ENCODE measurements at regions not wholly inside any gene's neighbourhood (a gene's known extent, or its start where the extent isn't known, plus 50 kb on each side); places are given as distances from the start of the nearest gene placed in this dataset.
A peak's percentile ranks its signal among the peaks of the same experiment; 100 is the strongest.

DNA sequence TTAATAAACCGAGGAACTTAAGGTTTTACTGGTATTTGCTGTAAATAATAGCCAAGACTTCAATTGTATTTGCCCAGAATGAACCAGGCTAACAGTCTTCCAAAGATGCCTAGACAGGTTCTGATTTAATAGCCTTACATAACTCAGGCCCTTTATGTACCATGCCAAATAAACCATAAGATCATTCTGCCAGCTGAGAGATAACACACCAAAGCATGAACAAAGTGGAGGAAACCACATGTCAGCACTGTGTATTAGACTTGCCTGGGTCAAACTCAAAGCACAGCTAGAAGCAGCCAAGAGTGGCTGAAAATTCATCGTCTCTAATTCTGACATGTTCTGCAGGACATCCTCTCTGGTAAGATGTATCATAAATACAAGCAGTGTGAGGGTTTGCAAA, 319.3 kb upstream of the ZNF608 start:
- H2AFZ ChIP-seq (ENCODE audit: low read length): no peak overlapping the region
- ChIA-PET CTCF (no interaction called here), POLR2A (ENCODE audit: unreplicated experiment) (no interaction called here)
- no peaks in the 10 kb centered on the region for H3K9me2 ChIP-seq (replicated peaks; ENCODE audit: low read length)
- DNase-seq (no peak), ATAC-seq (peak; percentile 38)
- H3K4me2 ChIP-seq (ENCODE audit: low read length): no peak overlapping the region
- H3K9me3 ChIP-seq (ENCODE audit: low read length): no peaks in the 10 kb centered on the region
- no peaks in the 10 kb centered on the region for H3K79me2 ChIP-seq (ENCODE audit: low read length)
- H4K20me1 ChIP-seq (ENCODE audit: low read length): no peaks in the 10 kb centered on the region
- no peak overlapping the region for H3K9ac ChIP-seq (ENCODE audit: low read length)
- no peaks in the 10 kb centered on the region for H3K27me3 ChIP-seq (ENCODE audit: low read length)
- peaks cover 8% of the 10 kb centered on the region for H3K4me1 ChIP-seq (ENCODE audit: insufficient read depth, low read length)
- TF ChIP-seq, protein P1, sequence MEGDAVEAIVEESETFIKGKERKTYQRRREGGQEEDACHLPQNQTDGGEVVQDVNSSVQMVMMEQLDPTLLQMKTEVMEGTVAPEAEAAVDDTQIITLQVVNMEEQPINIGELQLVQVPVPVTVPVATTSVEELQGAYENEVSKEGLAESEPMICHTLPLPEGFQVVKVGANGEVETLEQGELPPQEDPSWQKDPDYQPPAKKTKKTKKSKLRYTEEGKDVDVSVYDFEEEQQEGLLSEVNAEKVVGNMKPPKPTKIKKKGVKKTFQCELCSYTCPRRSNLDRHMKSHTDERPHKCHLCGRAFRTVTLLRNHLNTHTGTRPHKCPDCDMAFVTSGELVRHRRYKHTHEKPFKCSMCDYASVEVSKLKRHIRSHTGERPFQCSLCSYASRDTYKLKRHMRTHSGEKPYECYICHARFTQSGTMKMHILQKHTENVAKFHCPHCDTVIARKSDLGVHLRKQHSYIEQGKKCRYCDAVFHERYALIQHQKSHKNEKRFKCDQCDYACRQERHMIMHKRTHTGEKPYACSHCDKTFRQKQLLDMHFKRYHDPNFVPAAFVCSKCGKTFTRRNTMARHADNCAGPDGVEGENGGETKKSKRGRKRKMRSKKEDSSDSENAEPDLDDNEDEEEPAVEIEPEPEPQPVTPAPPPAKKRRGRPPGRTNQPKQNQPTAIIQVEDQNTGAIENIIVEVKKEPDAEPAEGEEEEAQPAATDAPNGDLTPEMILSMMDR (conservative IDR thresholded peaks at IDR 0.05; ENCODE audit: low read depth, low read length): no peak
- TF ChIP-seq EZH2 (IDR thresholded peaks at IDR 0.05; ENCODE audit: low read length, unreplicated experiment) (no peak), EZH2phosphoT487 (IDR thresholded peaks at IDR 0.05; ENCODE audit: borderline replicate concordance, low read length) (no peak)
- no peaks in the 10 kb centered on the region for H3F3A ChIP-seq (ENCODE audit: low read length, unreplicated experiment)
- BruUV-seq (replicated peaks): no TSS peak
- no peak overlapping the region for H3K4me3 ChIP-seq (ENCODE audit: low read length)
- intact Hi-C loops (cut with micrococcal nuclease): no loop called here
- H3K27ac ChIP-seq (ENCODE audit: low read length): no peak overlapping the region
- H3K36me3 ChIP-seq (ENCODE audit: low read depth, low read length): no peaks in the 10 kb centered on the region

DNA sequence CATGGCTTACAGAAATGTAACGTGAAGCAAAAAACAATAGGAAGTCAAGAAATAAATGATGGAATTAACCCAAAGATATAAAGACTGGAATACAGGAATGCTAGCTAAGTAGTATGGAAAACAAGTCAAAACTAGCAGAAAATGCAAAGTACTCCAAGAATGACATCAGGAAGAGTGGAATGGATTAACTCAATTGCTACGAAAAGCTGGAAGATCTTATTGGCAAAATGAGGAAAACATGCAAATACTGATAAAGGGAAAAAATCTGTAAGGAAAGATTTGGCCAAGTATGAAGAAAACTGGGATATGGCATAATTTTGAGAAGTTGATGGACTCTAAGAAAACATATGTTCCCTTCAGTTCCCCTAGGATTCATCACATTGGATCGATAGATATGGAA, 324.5 kb upstream of the ZNF608 start:
- no peak for TF ChIP-seq EZH2 (IDR thresholded peaks at IDR 0.05; ENCODE audit: low read length, unreplicated experiment)
- TF ChIP-seq EZH2phosphoT487 (IDR thresholded peaks at IDR 0.05; ENCODE audit: borderline replicate concordance, low read length): no peak
- TF ChIP-seq, protein P1 (conservative IDR thresholded peaks at IDR 0.05; ENCODE audit: low read depth, low read length): no peak
- ATAC-seq (no peak), DNase-seq (no peak)
- ChIA-PET POLR2A (ENCODE audit: unreplicated experiment) (no interaction called here), CTCF (no interaction called here)
- no peak overlapping the region for H3K9ac ChIP-seq (ENCODE audit: low read length)
- H3K27ac ChIP-seq (ENCODE audit: low read length): no peak overlapping the region
- no peaks in the 10 kb centered on the region for H3K4me1 ChIP-seq (ENCODE audit: insufficient read depth, low read length)
- H3K4me2 ChIP-seq (ENCODE audit: low read length): no peak overlapping the region
- no peak overlapping the region for H3K4me3 ChIP-seq (ENCODE audit: low read length)
- intact Hi-C loops (cut with micrococcal nuclease): no loop called here
- no peaks in the 10 kb centered on the region for H3K9me2 ChIP-seq (replicated peaks; ENCODE audit: low read length)
- no TSS peak for BruUV-seq (replicated peaks)
- peaks cover 13% of the 10 kb centered on the region; the same call in 1 of the 2 replicates for H3K9me3 ChIP-seq (ENCODE audit: low read length)
- no peaks in the 10 kb centered on the region for H3F3A ChIP-seq (ENCODE audit: low read length, unreplicated experiment)
- H4K20me1 ChIP-seq (ENCODE audit: low read length): no peaks in the 10 kb centered on the region
- H3K36me3 ChIP-seq (ENCODE audit: low read depth, low read length): no peaks in the 10 kb centered on the region
- no peak overlapping the region for H2AFZ ChIP-seq (ENCODE audit: low read length)
- no peaks in the 10 kb centered on the region for H3K79me2 ChIP-seq (ENCODE audit: low read length)
- H3K27me3 ChIP-seq (ENCODE audit: low read length): no peaks in the 10 kb centered on the region

DNA sequence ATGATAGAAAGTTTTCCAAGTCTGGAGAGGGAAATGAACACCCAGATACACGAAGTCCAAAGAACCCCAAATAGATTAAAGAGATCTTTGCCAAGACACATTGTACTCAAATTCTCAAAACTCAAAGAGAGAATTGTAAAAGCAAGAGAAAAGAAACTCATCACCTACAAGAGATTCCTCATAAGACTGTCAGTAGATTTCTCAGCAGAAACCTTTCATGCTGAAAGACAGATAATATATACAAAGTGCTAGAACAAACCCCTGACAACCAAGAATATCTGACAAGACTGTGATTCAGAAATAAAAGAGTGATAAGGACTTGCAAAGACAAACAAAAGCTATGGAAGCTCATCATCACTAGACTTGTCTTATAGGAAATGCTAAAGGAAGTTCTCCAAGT, 326.7 kb upstream of the ZNF608 start:
- no peaks in the 10 kb centered on the region for H4K20me1 ChIP-seq (ENCODE audit: low read length)
- H3K4me3 ChIP-seq (ENCODE audit: low read length): no peak overlapping the region
- ATAC-seq (no peak), DNase-seq (no peak)
- no peaks in the 10 kb centered on the region for H3F3A ChIP-seq (ENCODE audit: low read length, unreplicated experiment)
- ChIA-PET CTCF (no interaction called here), POLR2A (ENCODE audit: unreplicated experiment) (no interaction called here)
- no peaks in the 10 kb centered on the region for H3K36me3 ChIP-seq (ENCODE audit: low read depth, low read length)
- H3K9me2 ChIP-seq (replicated peaks; ENCODE audit: low read length): no peaks in the 10 kb centered on the region
- no peak overlapping the region for H3K9ac ChIP-seq (ENCODE audit: low read length)
- TF ChIP-seq EZH2 (IDR thresholded peaks at IDR 0.05; ENCODE audit: low read length, unreplicated experiment): no peak
- TF ChIP-seq EZH2phosphoT487 (IDR thresholded peaks at IDR 0.05; ENCODE audit: borderline replicate concordance, low read length): no peak
- TF ChIP-seq, protein P1 (conservative IDR thresholded peaks at IDR 0.05; ENCODE audit: low read depth, low read length): no peak
- no peak overlapping the region for H3K27ac ChIP-seq (ENCODE audit: low read length)
- no peaks in the 10 kb centered on the region for H3K4me1 ChIP-seq (ENCODE audit: insufficient read depth, low read length)
- no TSS peak for BruUV-seq (replicated peaks)
- no peaks in the 10 kb centered on the region for H3K79me2 ChIP-seq (ENCODE audit: low read length)
- no peak overlapping the region for H3K4me2 ChIP-seq (ENCODE audit: low read length)
- no peaks in the 10 kb centered on the region for H3K27me3 ChIP-seq (ENCODE audit: low read length)
- intact Hi-C loops (cut with micrococcal nuclease): no loop called here
- no peak overlapping the region for H2AFZ ChIP-seq (ENCODE audit: low read length)
- H3K9me3 ChIP-seq (ENCODE audit: low read length): peaks cover 13% of the 10 kb centered on the region; the same call in 1 of the 2 replicates
